ENCODE measurements at regions not wholly inside any gene's neighbourhood (a gene's known extent, or its start where the extent isn't known, plus 50 kb on each side); places are given as distances from the start of the nearest gene placed in this dataset.

DNA sequence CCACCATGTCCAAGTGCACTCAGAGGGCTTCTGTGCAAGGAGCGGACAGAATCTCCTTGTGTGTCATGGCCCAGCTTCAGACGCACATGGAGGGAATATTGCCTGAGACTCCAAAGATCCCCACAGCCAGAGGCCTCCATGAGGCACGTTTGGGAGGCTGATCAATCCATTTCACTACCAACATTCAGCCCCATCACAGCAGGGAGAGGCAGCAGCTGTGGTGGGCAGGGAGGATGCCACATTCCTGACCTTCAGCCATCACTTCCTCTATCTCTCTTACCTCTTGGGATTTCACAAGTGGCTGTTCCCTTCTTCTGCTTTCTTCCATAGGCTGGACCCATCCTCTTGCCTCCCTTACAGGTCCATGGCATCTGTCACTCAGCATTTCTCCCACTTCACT lies 82.4 kb upstream of the MBNL2 start:
- TF ChIP-seq, protein P1, sequence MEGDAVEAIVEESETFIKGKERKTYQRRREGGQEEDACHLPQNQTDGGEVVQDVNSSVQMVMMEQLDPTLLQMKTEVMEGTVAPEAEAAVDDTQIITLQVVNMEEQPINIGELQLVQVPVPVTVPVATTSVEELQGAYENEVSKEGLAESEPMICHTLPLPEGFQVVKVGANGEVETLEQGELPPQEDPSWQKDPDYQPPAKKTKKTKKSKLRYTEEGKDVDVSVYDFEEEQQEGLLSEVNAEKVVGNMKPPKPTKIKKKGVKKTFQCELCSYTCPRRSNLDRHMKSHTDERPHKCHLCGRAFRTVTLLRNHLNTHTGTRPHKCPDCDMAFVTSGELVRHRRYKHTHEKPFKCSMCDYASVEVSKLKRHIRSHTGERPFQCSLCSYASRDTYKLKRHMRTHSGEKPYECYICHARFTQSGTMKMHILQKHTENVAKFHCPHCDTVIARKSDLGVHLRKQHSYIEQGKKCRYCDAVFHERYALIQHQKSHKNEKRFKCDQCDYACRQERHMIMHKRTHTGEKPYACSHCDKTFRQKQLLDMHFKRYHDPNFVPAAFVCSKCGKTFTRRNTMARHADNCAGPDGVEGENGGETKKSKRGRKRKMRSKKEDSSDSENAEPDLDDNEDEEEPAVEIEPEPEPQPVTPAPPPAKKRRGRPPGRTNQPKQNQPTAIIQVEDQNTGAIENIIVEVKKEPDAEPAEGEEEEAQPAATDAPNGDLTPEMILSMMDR (IDR thresholded peaks at IDR 0.05): no peak

DNA sequence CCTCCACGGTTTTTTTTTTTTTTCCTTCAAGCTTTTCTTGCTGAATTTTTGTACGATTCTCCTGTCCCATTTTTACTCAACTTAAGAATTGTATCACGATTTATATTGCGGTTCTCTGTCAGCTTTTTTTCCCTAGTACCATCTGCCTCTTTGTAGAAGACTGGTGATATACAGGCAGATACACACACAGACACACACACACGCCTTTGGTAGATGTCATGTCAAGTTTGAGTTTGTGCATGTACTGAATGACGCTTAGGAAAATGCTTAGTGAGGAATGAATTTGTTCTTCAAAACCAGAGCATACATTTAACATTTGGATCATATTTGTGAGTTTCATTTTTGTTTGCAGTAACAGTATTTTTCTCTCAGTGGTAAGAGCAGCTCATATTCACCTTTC lies 82.0 kb upstream of the MBNL2 start:
- TF ChIP-seq, protein P1 (IDR thresholded peaks at IDR 0.05): no peak

DNA sequence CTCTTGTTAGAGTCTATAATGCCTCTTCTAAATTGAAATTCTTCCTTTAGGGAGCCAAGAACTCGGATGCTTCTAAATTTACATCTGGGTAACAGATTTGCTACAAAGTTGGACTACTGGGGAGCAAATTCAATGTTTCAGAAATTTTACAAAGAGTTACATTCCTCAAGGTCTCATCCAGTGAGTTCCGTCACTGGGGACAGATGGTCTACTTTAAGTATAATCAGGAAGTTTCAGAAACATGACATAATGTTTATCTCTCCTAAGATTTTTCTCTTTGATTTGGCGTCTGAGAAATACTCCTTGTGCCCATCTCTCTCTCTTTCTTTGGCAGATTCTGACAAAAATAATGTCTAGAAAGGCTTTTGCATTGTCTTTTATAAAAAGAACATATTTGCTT lies 81.5 kb upstream of the MBNL2 start:
- TF ChIP-seq, protein P1 (IDR thresholded peaks at IDR 0.05): no peak

DNA sequence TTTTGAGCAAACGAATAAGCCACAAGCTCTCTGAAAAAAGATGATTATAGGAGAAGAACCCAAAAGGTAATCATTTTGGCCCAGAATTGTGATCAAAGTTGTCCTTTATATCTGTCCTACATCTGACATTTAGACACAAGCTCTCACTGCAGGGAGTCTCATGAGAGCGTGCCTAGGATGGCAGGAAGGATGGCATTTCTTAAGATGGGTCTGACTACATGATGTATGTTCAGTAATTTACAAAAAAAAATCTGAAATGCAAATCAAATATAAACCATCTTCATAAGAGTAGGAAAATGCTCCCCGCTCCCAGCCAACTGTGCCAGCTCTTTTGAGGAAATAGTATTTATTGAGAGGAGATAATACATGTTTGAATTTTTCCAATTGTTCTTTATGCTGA lies 81.0 kb upstream of the MBNL2 start:
- TF ChIP-seq, protein P1 (IDR thresholded peaks at IDR 0.05): no peak

GRCh38 chr13:97141564-97142005 lies 80.5 kb upstream of the MBNL2 start:
- TF ChIP-seq, protein P1 (IDR thresholded peaks at IDR 0.05): no peak

- TF ChIP-seq, protein P1 (IDR thresholded peaks at IDR 0.05): no peak
These were observed 79.7 kb upstream of the MBNL2 start for GRCh38 chr13:97142452-97142851.

DNA sequence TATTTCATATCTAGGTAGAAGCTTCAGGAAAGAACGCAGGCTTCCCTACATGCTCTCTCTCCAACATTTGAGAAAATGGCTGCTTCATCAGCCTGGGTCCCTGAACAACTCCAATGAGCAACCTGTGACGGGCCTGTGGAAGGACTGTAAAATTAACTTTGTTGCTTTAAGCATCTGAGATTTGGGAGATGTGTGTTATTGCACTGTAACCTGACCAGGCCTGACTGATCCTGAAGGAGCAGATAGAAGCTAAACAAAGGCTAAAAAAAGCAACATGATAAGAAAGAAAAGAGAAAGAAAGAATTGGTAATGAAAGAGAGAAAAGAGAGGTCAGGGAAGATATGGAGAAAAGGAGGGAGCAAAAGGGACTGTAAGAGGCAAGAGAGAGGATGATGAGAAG lies 77.1 kb upstream of the MBNL2 start:
- TF ChIP-seq, protein P1 (IDR thresholded peaks at IDR 0.05): no peak

DNA sequence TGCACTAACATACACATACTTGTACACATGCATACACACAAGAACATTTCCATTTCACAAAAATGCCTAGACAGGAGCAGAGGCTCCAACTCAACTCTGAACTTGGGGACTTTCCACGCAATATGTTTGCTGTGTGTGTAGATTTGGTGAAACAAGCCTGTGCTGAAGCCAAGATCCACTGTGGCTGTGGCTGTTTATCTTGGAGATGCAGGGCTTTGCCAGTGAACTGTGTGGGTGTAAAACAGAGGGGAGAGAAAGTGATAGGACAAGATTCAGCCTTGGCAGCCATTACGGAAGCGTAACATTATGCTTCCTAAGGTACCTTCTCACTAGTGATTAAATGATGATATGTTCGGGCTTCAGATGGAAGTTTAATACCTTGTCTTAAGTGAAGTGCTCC lies 73.2 kb upstream of the MBNL2 start:
- TF ChIP-seq, protein P1 (IDR thresholded peaks at IDR 0.05): no peak
